ENCODE measurements at regions not wholly inside any gene's neighbourhood (a gene's known extent, or its start where the extent isn't known, plus 50 kb on each side); places are given as distances from the start of the nearest gene placed in this dataset.

DNA sequence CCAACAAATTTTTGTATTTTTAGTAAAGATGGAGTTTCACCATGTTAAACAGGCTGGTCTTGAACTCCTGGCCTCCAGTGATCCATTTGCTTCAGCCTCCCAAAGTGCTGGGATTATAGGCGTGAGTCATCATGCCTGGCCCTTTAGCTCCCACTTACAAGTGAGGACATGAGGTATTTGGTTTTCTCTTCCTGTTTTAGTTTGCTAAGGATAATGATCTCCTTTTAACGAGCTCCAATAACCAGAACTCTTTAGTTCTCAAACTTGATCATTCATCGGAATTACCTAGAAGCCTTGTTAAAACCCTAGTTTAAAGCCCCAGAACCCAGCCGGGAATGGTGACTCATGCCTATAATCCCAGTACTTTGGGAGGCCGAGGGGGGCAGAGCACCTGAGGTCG, 481.4 kb downstream of the TYW1 start:
- ATAC-seq (ENCODE audit: low read depth) (no peak), DNase-seq (no peak)
- Histone ChIP-seq H3K9ac (ENCODE audit: low read depth, low read length) (no peak overlapping the region), H3K23ac (ENCODE audit: low read depth, low read length) (no peak overlapping the region), H2AK9ac (replicated peaks; ENCODE audit: low read depth, low read length, poor library complexity) (no peak overlapping the region), H4K20me1 (ENCODE audit: insufficient read depth, low read length) (no peaks in the 10 kb centered on the region), H3K4me3 (ENCODE audit: insufficient read depth, low read depth, low read length) (no peak overlapping the region), H3K9me1 (ENCODE audit: insufficient read depth, low read length) (no peaks in the 10 kb centered on the region), H3K4me2 (ENCODE audit: low read depth, low read length) (no peak overlapping the region), H3K56ac (ENCODE audit: extremely low read depth, insufficient read depth, low read length) (no peak overlapping the region), H4K8ac (ENCODE audit: low read depth in 2 of 2, low read length in 2 of 2) (no peak overlapping the region), H3K27ac (ENCODE audit: insufficient read depth, low read length) (no peak overlapping the region), H3K27me3 (ENCODE audit: control insufficient read depth, insufficient read depth, low read length) (no peaks in the 10 kb centered on the region), H2AFZ (replicated peaks; ENCODE audit: low read length, poor library complexity) (no peak overlapping the region), H2BK20ac (ENCODE audit: low read depth, low read length) (no peak overlapping the region), H4K91ac (ENCODE audit: insufficient read depth, low read depth, low read length) (no peak overlapping the region), H2AK5ac (ENCODE audit: low read depth, low read length) (no peak overlapping the region), H3K36me3 (ENCODE audit: control insufficient read depth, insufficient read depth, low read length) (no peaks in the 10 kb centered on the region), H2BK5ac (ENCODE audit: low read depth, low read length, poor library complexity, severe bottlenecking) (no peak overlapping the region), H3K9me3 (ENCODE audit: control insufficient read depth, insufficient read depth, low read length) (peaks cover 2% of the 10 kb centered on the region), H3K79me1 (ENCODE audit: low read depth in 1 of 2, low read length in 2 of 2) (no peaks in the 10 kb centered on the region), H3K18ac (ENCODE audit: low read depth, low read length) (no peak overlapping the region), H3K4ac (ENCODE audit: low read depth, low read length) (no peak overlapping the region), H3K4me1 (ENCODE audit: control insufficient read depth, insufficient read depth, low read length) (no peaks in the 10 kb centered on the region), H4K5ac (ENCODE audit: low read depth, low read length) (no peak overlapping the region), H3K14ac (replicated peaks; ENCODE audit: low read depth, low read length) (no peak overlapping the region), H2BK120ac (ENCODE audit: low read depth, low read length) (no peak overlapping the region), H2BK15ac (ENCODE audit: low read depth, low read length) (no peak overlapping the region)
- no CpG with 5 or more reads among the region's 6 CpGs for WGBS, 2 experiments (ENCODE audit: extremely low coverage in 2 of 2, insufficient read length in 1 of 2)
- in situ Hi-C loops (cut with MboI; ENCODE audit: low sequenced_read_pairs), result no loop called here
- ChIA-PET CTCF (no interaction called here), POLR2A (ENCODE audit: unreplicated experiment) (no interaction called here)
- BruUV-seq (replicated peaks), result no TSS peak
- intact Hi-C loops (cut with micrococcal nuclease), result no loop called here
- dilution Hi-C loops (cut with HindIII; ENCODE audit: low sequenced_read_pairs, unreplicated experiment), result no loop called here
- TF ChIP-seq BHLHE40 (IDR thresholded peaks at IDR 0.05; ENCODE audit: low read depth, low read length), result no peak
- TF ChIP-seq, protein P1, sequence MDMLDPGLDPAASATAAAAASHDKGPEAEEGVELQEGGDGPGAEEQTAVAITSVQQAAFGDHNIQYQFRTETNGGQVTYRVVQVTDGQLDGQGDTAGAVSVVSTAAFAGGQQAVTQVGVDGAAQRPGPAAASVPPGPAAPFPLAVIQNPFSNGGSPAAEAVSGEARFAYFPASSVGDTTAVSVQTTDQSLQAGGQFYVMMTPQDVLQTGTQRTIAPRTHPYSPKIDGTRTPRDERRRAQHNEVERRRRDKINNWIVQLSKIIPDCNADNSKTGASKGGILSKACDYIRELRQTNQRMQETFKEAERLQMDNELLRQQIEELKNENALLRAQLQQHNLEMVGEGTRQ (IDR thresholded peaks at IDR 0.05; ENCODE audit: low read depth, low read length), result no peak
- TF ChIP-seq FOS (IDR thresholded peaks at IDR 0.05; ENCODE audit: low read depth, low read length), result no peak
- TF ChIP-seq, protein P2, sequence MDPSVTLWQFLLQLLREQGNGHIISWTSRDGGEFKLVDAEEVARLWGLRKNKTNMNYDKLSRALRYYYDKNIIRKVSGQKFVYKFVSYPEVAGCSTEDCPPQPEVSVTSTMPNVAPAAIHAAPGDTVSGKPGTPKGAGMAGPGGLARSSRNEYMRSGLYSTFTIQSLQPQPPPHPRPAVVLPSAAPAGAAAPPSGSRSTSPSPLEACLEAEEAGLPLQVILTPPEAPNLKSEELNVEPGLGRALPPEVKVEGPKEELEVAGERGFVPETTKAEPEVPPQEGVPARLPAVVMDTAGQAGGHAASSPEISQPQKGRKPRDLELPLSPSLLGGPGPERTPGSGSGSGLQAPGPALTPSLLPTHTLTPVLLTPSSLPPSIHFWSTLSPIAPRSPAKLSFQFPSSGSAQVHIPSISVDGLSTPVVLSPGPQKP (IDR thresholded peaks at IDR 0.05; ENCODE audit: borderline replicate concordance, low read depth, low read length), result no peak
- TF ChIP-seq, protein P3, sequence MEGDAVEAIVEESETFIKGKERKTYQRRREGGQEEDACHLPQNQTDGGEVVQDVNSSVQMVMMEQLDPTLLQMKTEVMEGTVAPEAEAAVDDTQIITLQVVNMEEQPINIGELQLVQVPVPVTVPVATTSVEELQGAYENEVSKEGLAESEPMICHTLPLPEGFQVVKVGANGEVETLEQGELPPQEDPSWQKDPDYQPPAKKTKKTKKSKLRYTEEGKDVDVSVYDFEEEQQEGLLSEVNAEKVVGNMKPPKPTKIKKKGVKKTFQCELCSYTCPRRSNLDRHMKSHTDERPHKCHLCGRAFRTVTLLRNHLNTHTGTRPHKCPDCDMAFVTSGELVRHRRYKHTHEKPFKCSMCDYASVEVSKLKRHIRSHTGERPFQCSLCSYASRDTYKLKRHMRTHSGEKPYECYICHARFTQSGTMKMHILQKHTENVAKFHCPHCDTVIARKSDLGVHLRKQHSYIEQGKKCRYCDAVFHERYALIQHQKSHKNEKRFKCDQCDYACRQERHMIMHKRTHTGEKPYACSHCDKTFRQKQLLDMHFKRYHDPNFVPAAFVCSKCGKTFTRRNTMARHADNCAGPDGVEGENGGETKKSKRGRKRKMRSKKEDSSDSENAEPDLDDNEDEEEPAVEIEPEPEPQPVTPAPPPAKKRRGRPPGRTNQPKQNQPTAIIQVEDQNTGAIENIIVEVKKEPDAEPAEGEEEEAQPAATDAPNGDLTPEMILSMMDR (conservative IDR thresholded peaks at IDR 0.05; ENCODE audit: low read depth, low read length), result no peak
- no peak for TF ChIP-seq SMC3 (IDR thresholded peaks at IDR 0.05; ENCODE audit: low read depth, low read length)
- no peak for TF ChIP-seq MXI1 (IDR thresholded peaks at IDR 0.05; ENCODE audit: borderline replicate concordance, low read depth, low read length)
- no peak for TF ChIP-seq CHD1 (IDR thresholded peaks at IDR 0.05; ENCODE audit: low read depth, low read length)

Measured in IMR-90 (cell line).